ENCODE measurements at regions not wholly inside any gene's neighbourhood (a gene's known extent, or its start where the extent isn't known, plus 50 kb on each side); places are given as distances from the start of the nearest gene placed in this dataset.

DNA sequence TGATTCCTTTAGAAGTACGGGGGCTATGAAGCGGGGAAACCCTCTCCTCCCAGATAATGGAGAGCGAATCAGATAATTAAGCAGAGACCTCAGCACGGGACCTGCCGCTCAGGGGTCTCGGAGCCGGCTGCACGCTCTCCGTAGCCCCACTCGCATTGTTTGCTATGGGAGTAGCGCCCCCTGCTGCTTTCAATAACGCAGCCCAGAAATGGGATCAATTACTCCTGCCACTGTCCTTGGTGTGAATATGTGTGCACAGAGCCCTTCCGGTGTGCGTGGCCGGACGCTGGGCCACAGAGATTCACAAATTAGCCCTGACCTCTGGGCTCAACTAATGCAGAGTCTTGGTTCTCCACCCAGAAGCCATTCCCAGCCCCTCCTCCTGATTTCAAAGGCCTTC is 76.4 kb upstream of the TMEM132C start:
- DNase-seq (ENCODE audit: low read depth in 2 of 2), result no peak

DNA sequence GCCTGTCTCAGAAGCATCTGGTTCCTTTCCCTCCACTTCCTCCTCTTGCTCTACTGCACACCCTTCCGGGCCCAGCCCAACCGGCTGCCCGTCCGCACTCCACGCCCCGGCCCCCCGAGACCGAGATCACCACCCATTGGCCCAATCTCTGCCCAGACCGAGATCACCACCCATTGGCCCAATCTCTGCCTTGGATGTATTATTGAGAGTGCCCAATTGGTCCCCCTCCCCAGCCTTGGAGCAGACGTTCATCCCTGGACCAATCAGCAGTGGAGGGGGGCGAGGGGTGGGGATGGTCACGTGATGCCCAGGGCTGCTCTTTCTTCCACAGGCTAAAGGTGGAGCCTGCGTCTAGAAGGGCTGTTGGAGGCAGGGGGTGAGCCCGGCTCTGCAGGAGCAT is 75.6 kb upstream of the TMEM132C start:
- no peak for DNase-seq (ENCODE audit: low read depth in 2 of 2)

DNA sequence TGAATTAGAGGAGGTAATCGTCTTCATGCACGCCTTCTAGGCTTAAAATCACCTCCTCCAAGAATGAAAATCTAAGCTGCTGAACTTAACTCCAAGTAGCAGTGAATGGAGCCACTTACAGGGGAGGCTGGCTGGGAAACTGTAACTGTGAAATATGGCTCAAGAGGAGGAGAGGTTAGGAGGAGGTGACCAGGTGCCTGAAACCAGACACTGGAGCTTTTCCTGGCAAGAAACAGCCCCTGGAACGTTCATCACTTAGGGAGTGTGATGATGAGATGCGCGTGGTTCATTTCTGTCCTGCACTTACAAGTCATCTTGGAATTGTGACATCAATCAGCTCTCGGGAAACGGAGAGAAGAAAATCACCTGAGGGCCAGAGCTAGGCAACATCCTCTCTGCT is 62.3 kb upstream of the TMEM132C start:
- DNase-seq (ENCODE audit: low read depth in 2 of 2), result no peak

DNA sequence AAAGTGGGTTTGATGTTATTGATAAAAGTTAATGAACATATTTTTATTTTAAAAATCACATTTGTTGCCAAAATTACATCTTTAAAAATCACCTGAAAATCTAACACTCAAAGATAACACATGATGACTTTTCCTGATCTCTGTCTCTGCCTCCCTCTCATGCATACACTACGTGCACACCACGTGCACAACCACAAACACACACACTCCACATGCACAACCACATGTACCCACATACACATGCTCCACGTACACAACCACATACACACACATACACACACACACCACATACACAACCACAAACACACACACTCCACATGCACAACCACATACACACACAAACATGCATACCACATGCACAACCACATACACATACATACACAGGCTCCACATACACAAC is 61.8 kb upstream of the TMEM132C start:
- no peak for DNase-seq (ENCODE audit: low read depth in 2 of 2)

DNA sequence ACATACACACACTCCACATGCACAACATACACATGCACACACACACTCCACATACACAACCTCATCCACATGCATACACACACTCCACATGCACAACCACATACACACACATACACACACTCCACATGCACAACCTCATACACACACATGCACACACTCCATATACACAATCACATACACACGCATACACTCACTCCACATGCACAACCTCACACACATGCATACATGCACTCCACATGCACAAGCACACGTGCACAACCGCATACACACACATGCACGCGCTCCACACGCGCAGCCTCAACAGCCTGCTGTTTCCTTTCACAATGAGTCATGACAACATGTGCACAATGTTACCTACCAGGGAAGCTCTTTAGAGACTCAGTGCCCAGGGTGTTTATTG is 61.2 kb upstream of the TMEM132C start:
- no peak for DNase-seq (ENCODE audit: low read depth in 2 of 2)
